CD4-positive, alpha-beta memory T cell (primary cell): ENCODE measurements at regions not wholly inside any gene's neighbourhood (a gene's known extent, or its start where the extent isn't known, plus 50 kb on each side); places are given as distances from the start of the nearest gene placed in this dataset.

Source experiments
- CTCF ChIA-PET: fragments of 350-600 bp; sonication (Branson Sonifier 250); formaldehyde crosslinking; loops from one replicate; lab custom pipeline; 2021; ENCODE audit warnings: inconsistent platforms; ENCODE audit not compliant: partially characterized antibody; lab: Charles Lee
- POLR2A ChIA-PET: fragments of 350-600 bp; sonication (Branson Sonifier 250); formaldehyde crosslinking; loops from one replicate; lab custom pipeline; 2021; ENCODE audit not compliant: partially characterized antibody; lab: Charles Lee
- DNase-seq, 5 donors: peaks; one replicate each; pipeline versions ENCODE4 v3.0.0 to v3.0.0-alpha.2; 2020 to 2022; ENCODE audit warnings: mixed read lengths in 1 of 5
- H3K27ac ChIP-seq: one replicate; pipeline ENCODE4 v1.7.0; 2013; ENCODE audit warnings: low read depth, low read length
- H3K27me3 ChIP-seq: 2 replicates; pipeline ENCODE4 v1.7.0; 2013; ENCODE audit warnings: mild to moderate bottlenecking, low read length, moderate library complexity; ENCODE audit not compliant: insufficient read depth
- H3K36me3 ChIP-seq: 2 replicates; pipeline ENCODE4 v1.7.0; 2013; ENCODE audit warnings: mild to moderate bottlenecking, low read length, moderate library complexity; ENCODE audit not compliant: insufficient read depth
- H3K4me1 ChIP-seq: 2 replicates; pipeline ENCODE4 v1.7.0; 2013; ENCODE audit warnings: mild to moderate bottlenecking, low read length, moderate library complexity; ENCODE audit not compliant: insufficient read depth
- H3K4me3 ChIP-seq, 2 donors: one replicate each; pipeline ENCODE4 v1.7.0; 2013; ENCODE audit warnings: low read length in 2 of 2, mild to moderate bottlenecking in 1 of 2
- H3K9me3 ChIP-seq, 2 donors: one replicate each; pipeline ENCODE4 v1.7.0; 2013; ENCODE audit warnings: low read length in 2 of 2, control low read depth in 1 of 2; ENCODE audit not compliant: control insufficient read depth in 1 of 2
- H3K27ac Mint-ChIP-seq, 7 donors: one replicate each; pipeline ENCODE4 v1.8.0; 2020 to 2021; ENCODE audit warnings: mixed read lengths in 7 of 7, mild to moderate bottlenecking in 6 of 7, inconsistent platforms in 3 of 7, moderate library complexity in 3 of 7
- H3K27me3 Mint-ChIP-seq, 2 donors: one replicate each; pipeline ENCODE4 v1.8.0; 2020 to 2021; ENCODE audit warnings: mixed read lengths in 2 of 2
- H3K36me3 Mint-ChIP-seq, 2 donors: one replicate each; pipeline ENCODE4 v1.8.0; 2020 to 2021; ENCODE audit warnings: mixed read lengths in 2 of 2, inconsistent platforms in 1 of 2, mild to moderate bottlenecking in 1 of 2
- H3K4me1 Mint-ChIP-seq, 4 donors: one replicate each; pipeline ENCODE4 v1.8.0; 2020 to 2021; ENCODE audit warnings: mixed read lengths in 4 of 4, mild to moderate bottlenecking in 1 of 4
- H3K4me3 Mint-ChIP-seq, 8 donors: one replicate each; pipeline ENCODE4 v1.8.0; 2020 to 2021; ENCODE audit warnings: mixed read lengths in 8 of 8, mild to moderate bottlenecking in 7 of 8, moderate library complexity in 6 of 8, inconsistent platforms in 3 of 8
- H3K9me3 Mint-ChIP-seq, 8 donors: one replicate each; pipeline ENCODE4 v1.8.0; 2020 to 2021; ENCODE audit warnings: mixed read lengths in 8 of 8, mild to moderate bottlenecking in 5 of 8, inconsistent platforms in 3 of 8, moderate library complexity in 1 of 8
- intact Hi-C: fragments of 100-400 bp; cut with micrococcal nuclease; formaldehyde crosslinking; loops from one replicate; pipeline ENCODE4 v1.15.1; 2023

GRCh38 chr7:112622159-112622715 lies 141.4 kb downstream of the LSMEM1 start:
- no peaks in the 10 kb centered on the region for H3K36me3 ChIP-seq
- Mint-ChIP-seq H3K27me3 (peaks cover 7% of the 10 kb centered on the region in 2 donors), H3K9me3 (peaks cover 0 to 8% (median 3%) of the 10 kb centered on the region in 8 donors), H3K27ac (no peak overlapping the region), H3K4me3 (no peak overlapping the region), H3K36me3 (no peaks in the 10 kb centered on the region), H3K4me1 (peaks cover 0 to 2% (median 0%) of the 10 kb centered on the region in 4 donors)
- POLR2A ChIA-PET, result no interaction called here
- DNase-seq, result no peak
- no peak overlapping the region for H3K27ac ChIP-seq
- H3K27me3 ChIP-seq, result no peaks in the 10 kb centered on the region
- no peaks in the 10 kb centered on the region for H3K4me1 ChIP-seq
- CTCF ChIA-PET, result no interaction called here
- intact Hi-C loops, result no loop called here
- no peak overlapping the region for H3K4me3 ChIP-seq
- no peaks in the 10 kb centered on the region for H3K9me3 ChIP-seq

GRCh38 chr7:112624416-112624815 lies 143.6 kb downstream of the LSMEM1 start:
- ChIA-PET POLR2A (no interaction called here), CTCF (no interaction called here)
- Histone ChIP-seq H3K27ac (no peak overlapping the region), H3K9me3 (no peaks in the 10 kb centered on the region), H3K4me3 (no peak overlapping the region), H3K4me1 (no peaks in the 10 kb centered on the region), H3K36me3 (no peaks in the 10 kb centered on the region), H3K27me3 (no peaks in the 10 kb centered on the region)
- no peak for DNase-seq
- Mint-ChIP-seq H3K27me3 (peaks cover 3 to 7% of the 10 kb centered on the region in 2 donors), H3K4me1 (peaks cover 0 to 2% (median 0%) of the 10 kb centered on the region in 4 donors), H3K36me3 (no peaks in the 10 kb centered on the region), H3K9me3 (peaks cover 0 to 11% (median 5%) of the 10 kb centered on the region in 8 donors), H3K4me3 (no peak overlapping the region), H3K27ac (no peak overlapping the region)
- intact Hi-C loops, result no loop called here

GRCh38 chr7:112630565-112630964 lies 149.8 kb downstream of the LSMEM1 start:
- DNase-seq, result no peak
- Mint-ChIP-seq H3K36me3 (no peaks in the 10 kb centered on the region), H3K9me3 (peaks cover 0 to 9% (median 3%) of the 10 kb centered on the region in 8 donors), H3K27me3 (peaks cover 0 to 5% of the 10 kb centered on the region in 2 donors), H3K4me1 (no peaks in the 10 kb centered on the region), H3K27ac (no peak overlapping the region), H3K4me3 (no peak overlapping the region)
- POLR2A ChIA-PET, result no interaction called here
- CTCF ChIA-PET, result no interaction called here
- Histone ChIP-seq H3K4me1 (no peaks in the 10 kb centered on the region), H3K4me3 (no peak overlapping the region), H3K27ac (no peak overlapping the region), H3K9me3 (no peaks in the 10 kb centered on the region), H3K36me3 (no peaks in the 10 kb centered on the region), H3K27me3 (no peaks in the 10 kb centered on the region)
- intact Hi-C loops, result no loop called here

GRCh38 chr7:112634107-112634506 lies 153.3 kb downstream of the LSMEM1 start:
- Histone ChIP-seq H3K27ac (no peak overlapping the region), H3K4me1 (no peaks in the 10 kb centered on the region), H3K36me3 (no peaks in the 10 kb centered on the region), H3K4me3 (no peak overlapping the region), H3K9me3 (no peaks in the 10 kb centered on the region), H3K27me3 (no peaks in the 10 kb centered on the region)
- ChIA-PET POLR2A (no interaction called here), CTCF (no interaction called here)
- Mint-ChIP-seq H3K9me3 (peaks cover 0 to 2% (median 0%) of the 10 kb centered on the region in 8 donors), H3K27me3 (peaks cover 0 to 8% of the 10 kb centered on the region in 2 donors), H3K27ac (no peak overlapping the region), H3K4me1 (no peaks in the 10 kb centered on the region), H3K4me3 (no peak overlapping the region), H3K36me3 (no peaks in the 10 kb centered on the region)
- DNase-seq, result no peak
- intact Hi-C loops, result no loop called here

- H3K36me3 ChIP-seq, result no peaks in the 10 kb centered on the region
- peaks cover 0 to 2% (median 0%) of the 10 kb centered on the region in 8 donors for H3K9me3 Mint-ChIP-seq
- no peak overlapping the region for H3K4me3 Mint-ChIP-seq
- intact Hi-C loops, result no loop called here
- no peak for DNase-seq
- H3K9me3 ChIP-seq, result no peaks in the 10 kb centered on the region
- H3K27ac Mint-ChIP-seq, result no peak overlapping the region
- H3K4me3 ChIP-seq, result no peak overlapping the region
- CTCF ChIA-PET, result no interaction called here
- POLR2A ChIA-PET, result no interaction called here
- peaks cover 0 to 6% of the 10 kb centered on the region in 2 donors for H3K27me3 Mint-ChIP-seq
- no peaks in the 10 kb centered on the region for H3K4me1 ChIP-seq
- H3K27me3 ChIP-seq, result no peaks in the 10 kb centered on the region
- no peaks in the 10 kb centered on the region for H3K36me3 Mint-ChIP-seq
- H3K4me1 Mint-ChIP-seq, result no peaks in the 10 kb centered on the region
- H3K27ac ChIP-seq, result no peak overlapping the region
These were observed 154.5 kb downstream of the TMEM168 start for GRCh38 chr7:112635742-112636141.

- H3K4me1 ChIP-seq, result no peaks in the 10 kb centered on the region
- no peak overlapping the region for H3K27ac ChIP-seq
- no peak for DNase-seq
- Mint-ChIP-seq H3K27ac (no peak overlapping the region), H3K9me3 (peaks cover 2 to 18% (median 12%) of the 10 kb centered on the region in 8 donors), H3K4me1 (no peaks in the 10 kb centered on the region), H3K27me3 (peaks cover 0 to 6% of the 10 kb centered on the region in 2 donors), H3K36me3 (no peaks in the 10 kb centered on the region), H3K4me3 (no peak overlapping the region)
- H3K36me3 ChIP-seq, result no peaks in the 10 kb centered on the region
- ChIA-PET POLR2A (no interaction called here), CTCF (no interaction called here)
- no peaks in the 10 kb centered on the region for H3K27me3 ChIP-seq
- intact Hi-C loops, result no loop called here
- no peak overlapping the region for H3K4me3 ChIP-seq
- no peaks in the 10 kb centered on the region for H3K9me3 ChIP-seq
These were observed 151.4 kb downstream of the TMEM168 start for GRCh38 chr7:112638675-112639400.

- Mint-ChIP-seq H3K27ac (no peak overlapping the region), H3K27me3 (peaks cover 0 to 6% of the 10 kb centered on the region in 2 donors), H3K36me3 (no peaks in the 10 kb centered on the region), H3K4me1 (no peaks in the 10 kb centered on the region), H3K9me3 (peaks cover 2 to 29% (median 18%) of the 10 kb centered on the region in 8 donors), H3K4me3 (no peak overlapping the region)
- CTCF ChIA-PET, result interaction anchor here (0.6 kb wide), 1 partner anchor 143 kb away, joined by 3 read pairs; no protein-coding TSS in a partner anchor
- intact Hi-C loops, result no loop called here
- H3K27me3 ChIP-seq, result no peaks in the 10 kb centered on the region
- POLR2A ChIA-PET, result no interaction called here
- H3K4me1 ChIP-seq, result no peaks in the 10 kb centered on the region
- no peaks in the 10 kb centered on the region for H3K9me3 ChIP-seq
- no peaks in the 10 kb centered on the region for H3K36me3 ChIP-seq
- no peak overlapping the region for H3K27ac ChIP-seq
- H3K4me3 ChIP-seq, result no peak overlapping the region
- DNase-seq, result no peak
These were observed 149.5 kb downstream of the TMEM168 start for GRCh38 chr7:112640685-112641084.
